Ramos (cell line): ENCODE measurements at regions not wholly inside any gene's neighbourhood (a gene's known extent, or its start where the extent isn't known, plus 50 kb on each side); places are given as distances from the start of the nearest gene placed in this dataset.

ENCODE experiments used
- in situ Hi-C: fragments of 300-500 bp; cut with MboI; formaldehyde crosslinking; loops from one replicate; pipeline ENCODE4 v1.14.3; 2022; ENCODE audit warnings: low sequenced_read_pairs; ENCODE audit not compliant: unreplicated experiment

GRCh38 chr1:4292861-4293260 lies 361.5 kb upstream of the AJAP1 start:
- in situ Hi-C loops, result no loop called here

DNA sequence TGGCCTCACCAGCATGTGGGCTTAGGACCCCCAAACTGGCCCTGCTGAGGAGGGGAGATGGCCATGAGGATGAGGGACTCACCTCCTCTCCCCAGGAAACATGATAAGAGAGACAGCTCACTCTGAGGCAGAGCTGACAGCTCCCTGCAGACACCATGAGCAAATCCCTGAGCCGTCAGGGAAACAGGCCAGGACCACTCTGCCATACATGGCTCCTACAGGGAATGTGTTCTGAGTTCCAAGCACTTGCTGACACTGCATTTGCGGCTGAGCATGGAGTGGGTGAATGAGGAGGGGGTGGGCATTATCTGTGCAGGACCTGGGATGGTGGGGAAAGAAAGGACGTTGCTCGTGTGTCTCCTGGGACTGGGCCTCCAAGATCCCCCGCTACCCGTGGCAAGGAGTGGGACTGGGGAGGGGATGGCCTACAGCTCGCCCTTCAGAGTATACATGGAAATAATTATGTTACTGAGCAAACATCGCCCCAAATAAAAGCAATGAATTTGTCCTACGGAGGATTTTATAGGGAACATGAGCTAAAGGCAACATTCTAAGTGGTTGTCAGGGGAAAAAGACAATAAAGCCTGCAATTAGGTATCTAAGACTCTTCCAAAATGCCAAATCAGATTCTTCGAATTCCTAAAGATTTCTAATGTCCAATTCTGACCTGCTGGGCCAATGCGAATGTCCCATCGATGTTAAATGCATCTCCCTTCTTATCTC lies 355.9 kb upstream of the AJAP1 start:
- in situ Hi-C loops, result no loop called here

GRCh38 chr1:4301007-4301406 lies 353.4 kb upstream of the AJAP1 start:
- in situ Hi-C loops, result no loop called here

DNA sequence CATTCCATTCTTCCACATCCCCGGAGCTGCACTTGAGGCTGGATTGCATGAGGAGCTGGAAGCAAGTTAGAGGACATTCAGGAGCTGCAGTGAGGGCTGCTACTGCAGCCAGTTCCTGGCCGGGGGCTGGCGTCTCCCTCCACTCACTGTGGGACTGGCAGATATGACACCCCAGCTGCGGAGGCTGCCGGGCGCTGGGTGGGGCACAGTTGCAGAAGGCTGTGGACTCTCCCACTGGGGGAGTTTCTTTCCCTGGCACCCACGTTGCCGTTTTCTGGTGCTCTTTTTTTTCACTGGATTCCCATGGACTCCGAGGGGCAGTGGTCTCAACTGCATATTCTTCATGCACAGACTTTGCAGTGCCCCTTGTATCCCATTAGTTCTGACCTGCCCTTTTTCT lies 351.1 kb upstream of the AJAP1 start:
- in situ Hi-C loops, result no loop called here

- in situ Hi-C loops, result no loop called here
These were observed 348.7 kb upstream of the AJAP1 start for GRCh38 chr1:4305526-4306301.

- in situ Hi-C loops, result no loop called here
These were observed 347.6 kb upstream of the AJAP1 start for GRCh38 chr1:4306559-4307467.

DNA sequence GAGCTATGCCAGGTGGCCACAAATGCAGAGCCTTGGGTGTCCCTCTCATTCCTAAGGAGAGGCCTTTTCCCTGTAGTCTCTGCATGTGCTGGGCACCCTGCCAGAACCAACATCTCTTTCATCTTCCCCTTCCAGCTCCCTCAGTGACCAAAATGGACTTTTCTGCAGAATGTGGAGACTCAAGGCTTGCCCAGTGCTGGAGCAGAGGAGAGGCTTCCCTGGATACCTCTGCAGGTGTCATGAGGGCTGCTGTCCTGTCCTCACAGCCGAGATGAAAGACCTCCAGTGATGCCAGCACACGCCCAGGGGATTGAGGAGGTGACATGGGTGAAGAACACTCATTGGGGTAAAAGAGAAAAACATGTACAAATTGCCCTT lies 347.0 kb upstream of the AJAP1 start:
- in situ Hi-C loops, result no loop called here

DNA sequence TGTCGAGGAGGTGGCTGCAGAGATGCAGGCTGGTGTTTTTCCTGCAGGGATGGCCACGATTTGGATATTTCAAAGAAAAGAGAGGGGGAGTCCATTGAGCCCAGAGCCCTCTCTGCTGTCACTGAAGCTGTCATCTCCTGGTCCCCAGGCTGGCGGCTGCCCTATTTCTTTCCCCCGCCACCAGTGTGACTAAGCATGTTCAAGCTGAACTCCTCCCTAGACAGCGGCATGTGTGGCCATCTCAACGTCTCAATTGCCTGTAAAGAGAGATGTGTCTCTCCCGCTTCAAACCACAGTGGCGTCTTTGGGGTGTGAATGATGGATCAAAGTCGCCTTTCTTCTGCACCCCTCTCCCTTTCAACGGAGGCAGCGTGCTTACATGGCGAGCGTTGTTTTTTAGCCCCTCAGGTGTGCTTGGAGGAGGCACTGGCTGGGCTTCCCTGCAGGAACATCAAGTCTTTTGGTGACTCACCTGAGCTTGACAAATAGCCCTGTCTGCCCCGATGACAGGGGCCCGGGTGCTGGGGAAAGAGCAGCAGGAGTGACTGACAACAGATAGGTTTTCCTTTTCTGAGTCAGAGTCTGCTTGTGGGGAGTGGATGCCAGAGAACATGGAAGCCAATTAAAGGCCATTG lies 346.4 kb upstream of the AJAP1 start:
- in situ Hi-C loops, result no loop called here

- in situ Hi-C loops, result no loop called here
These were observed 345.6 kb upstream of the AJAP1 start for GRCh38 chr1:4308806-4309205.

DNA sequence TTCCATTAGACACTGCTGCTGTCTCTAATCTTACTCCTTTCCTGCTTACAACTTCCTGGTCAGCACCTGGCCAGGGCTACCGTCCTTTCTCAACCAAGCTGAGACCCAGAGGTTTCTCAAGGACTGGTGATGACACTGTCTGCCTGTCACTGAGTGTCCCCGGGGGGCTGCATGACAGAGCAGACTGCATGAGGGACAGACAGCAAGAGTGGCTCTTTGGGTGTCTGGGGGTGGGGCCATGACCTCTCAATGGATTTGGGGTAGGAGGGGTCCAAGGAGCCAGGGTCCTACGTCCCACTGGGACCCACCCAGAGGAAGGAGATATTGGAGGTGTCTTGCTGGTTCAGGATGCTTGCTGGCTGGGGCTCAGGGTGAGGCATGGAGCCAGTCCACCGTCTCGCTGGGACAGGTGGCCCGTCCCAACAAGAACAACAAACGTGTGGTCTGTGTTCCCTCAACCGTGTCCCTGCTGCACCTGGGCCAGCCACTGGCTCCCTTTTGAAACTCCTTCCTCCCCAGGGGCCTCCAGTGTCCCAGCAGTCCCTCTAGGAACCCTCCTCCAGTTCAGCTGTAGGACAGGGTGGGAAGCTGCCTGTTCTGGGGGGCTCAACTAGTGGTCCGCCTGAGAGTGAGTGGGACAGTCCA lies 344.6 kb upstream of the AJAP1 start:
- in situ Hi-C loops, result no loop called here

DNA sequence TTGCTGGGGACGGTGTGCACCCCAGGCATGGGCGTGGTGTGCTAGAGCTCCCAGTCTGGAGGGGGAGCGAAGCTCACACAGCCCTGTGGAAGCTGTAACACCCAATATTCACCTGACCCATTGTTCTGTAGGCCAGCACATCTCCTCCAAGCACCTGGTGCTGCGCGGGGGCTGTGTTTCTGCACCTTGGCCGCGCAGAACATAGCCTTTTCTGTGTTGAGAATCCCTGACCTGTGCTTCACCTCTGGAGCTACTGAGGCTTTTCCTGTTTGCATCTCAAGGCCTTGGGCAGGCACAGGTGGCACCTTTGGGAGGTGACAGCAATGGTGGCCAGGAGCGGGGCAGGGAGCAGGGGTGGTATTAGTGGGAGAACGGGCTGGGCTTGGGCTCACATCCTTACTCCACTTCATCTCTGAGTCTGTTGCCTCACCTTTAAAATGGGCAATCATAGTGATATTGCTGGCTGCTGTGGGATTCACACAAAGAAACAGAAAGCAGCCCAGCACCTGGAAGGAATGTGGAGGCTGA lies 343.9 kb upstream of the AJAP1 start:
- in situ Hi-C loops, result no loop called here

DNA sequence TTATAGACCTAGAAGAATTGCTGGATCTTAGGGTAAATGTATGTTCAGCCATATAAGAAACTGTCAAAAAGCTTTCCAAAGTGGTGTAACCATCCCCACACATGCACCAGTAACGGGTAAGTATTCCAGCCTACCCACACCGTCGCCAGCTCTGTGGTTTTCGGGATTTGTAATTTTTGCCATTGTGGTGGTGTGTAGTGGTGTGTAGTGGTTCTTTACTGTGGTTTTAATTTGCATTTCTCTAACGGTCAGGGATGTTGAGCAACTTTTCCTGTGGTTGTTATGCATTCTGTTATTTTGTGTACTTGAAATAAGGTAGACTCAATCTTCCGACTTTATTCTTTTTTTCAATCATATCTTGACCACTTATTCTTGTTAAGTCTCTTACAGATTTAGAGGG lies 342.4 kb upstream of the AJAP1 start:
- in situ Hi-C loops, result no loop called here

DNA sequence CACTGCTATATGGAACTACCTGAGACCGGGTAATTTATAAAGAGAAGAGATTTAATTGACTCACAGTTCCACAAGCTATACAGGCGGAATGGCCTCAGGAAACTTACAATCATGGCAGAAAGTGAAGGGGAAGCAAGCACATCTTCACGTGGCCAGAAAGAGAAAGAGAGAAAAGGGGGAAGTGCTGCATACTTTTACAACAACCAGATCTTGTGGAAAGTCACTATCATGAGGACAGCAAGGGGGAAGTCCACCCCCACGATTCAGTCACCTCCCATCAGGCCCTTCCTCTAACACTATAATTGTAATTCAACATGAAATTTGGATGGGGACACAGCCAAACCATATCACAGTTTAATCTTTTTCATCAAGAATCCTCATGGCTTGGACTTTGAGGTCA lies 339.2 kb upstream of the AJAP1 start:
- in situ Hi-C loops, result no loop called here

- in situ Hi-C loops, result no loop called here
These were observed 337.2 kb upstream of the AJAP1 start for GRCh38 chr1:4317207-4317606.

DNA sequence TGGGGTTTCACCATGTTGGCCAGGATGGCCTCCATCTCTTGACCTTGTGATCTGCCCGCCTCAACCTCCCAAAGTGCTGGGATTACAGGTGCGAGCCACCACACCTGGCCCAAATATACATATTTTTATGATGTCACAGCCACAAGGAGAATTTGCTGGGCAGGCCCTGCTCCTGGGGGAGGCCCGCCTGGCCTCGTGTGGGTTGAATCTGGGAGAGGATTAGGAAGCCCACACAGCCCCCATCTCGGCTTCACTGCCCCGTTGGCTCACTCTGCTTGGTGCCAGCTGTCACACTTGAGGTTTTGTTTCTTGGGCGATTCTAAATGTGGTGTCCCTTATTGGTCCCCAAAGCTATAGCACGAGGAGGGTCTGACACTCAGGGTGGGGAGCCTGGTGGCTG lies 335.7 kb upstream of the AJAP1 start:
- in situ Hi-C loops, result no loop called here

GRCh38 chr1:4319496-4319895 lies 334.9 kb upstream of the AJAP1 start:
- in situ Hi-C loops, result no loop called here

GRCh38 chr1:4322881-4323280 lies 331.5 kb upstream of the AJAP1 start:
- in situ Hi-C loops, result no loop called here

DNA sequence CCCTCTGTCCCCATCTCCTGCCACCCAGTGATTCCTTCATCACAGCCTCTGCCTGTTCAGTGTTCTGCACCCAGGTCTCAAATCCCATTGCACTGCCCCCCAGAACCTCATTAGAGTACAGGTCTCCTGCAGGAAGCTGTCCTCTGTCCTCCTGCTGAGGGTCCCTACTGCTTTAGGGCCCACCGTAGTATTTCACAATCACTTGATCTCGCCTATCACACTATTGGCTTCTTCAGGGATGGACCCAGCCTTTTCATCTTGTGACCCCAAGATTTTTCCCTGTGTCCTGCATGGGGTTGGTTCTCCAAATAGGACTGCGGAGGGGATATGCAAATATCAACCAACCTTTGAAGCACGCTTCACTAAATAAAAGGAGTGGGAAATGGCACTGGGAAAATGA lies 331.1 kb upstream of the AJAP1 start:
- in situ Hi-C loops, result no loop called here

DNA sequence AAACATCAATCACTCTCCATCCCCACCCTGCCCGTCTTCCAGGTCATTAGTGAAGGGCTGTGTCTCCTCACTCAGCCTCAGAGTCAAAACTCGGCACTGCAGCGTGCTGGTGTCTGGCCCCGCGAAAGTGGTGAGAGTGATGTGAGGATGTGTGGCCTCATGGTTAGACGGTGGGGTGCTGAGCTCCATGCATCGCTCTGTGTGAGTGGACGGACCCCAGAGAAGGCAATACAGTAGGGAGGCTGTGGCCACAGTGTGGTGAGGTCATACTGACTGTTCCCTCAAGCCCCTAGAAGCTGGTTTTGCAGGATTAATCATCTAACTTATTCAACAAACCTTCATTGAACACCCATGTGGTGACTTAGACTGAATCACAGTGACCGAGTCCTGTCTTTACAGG lies 329.9 kb upstream of the AJAP1 start:
- in situ Hi-C loops, result no loop called here

GRCh38 chr1:4327142-4327541 lies 327.3 kb upstream of the AJAP1 start:
- in situ Hi-C loops, result no loop called here
